Endodermal cell (in vitro differentiated cells): ENCODE measurements at regions not wholly inside any gene's neighbourhood (a gene's known extent, or its start where the extent isn't known, plus 50 kb on each side); places are given as distances from the start of the nearest gene placed in this dataset.

Experiments
- DNase-seq: peaks from one replicate; pipeline ENCODE4 v3.0.0-alpha.2; 2017
- H3K27ac ChIP-seq: 2 replicates; pipeline ENCODE4 v1.5.1; 2013; ENCODE audit warnings: mild to moderate bottlenecking, low read depth, low read length, moderate library complexity
- H3K27me3 ChIP-seq: 2 replicates; pipeline ENCODE4 v1.6.1; 2013; ENCODE audit warnings: mild to moderate bottlenecking, low read length, moderate library complexity; ENCODE audit not compliant: insufficient read depth, control insufficient read depth, poor library complexity, severe bottlenecking
- H3K36me3 ChIP-seq: 2 replicates; pipeline ENCODE4 v1.7.0; 2013; ENCODE audit warnings: mild to moderate bottlenecking, low read length, moderate library complexity; ENCODE audit not compliant: control insufficient read depth, insufficient read depth
- H3K4me1 ChIP-seq: one replicate; pipeline ENCODE4 v1.7.0; 2013; ENCODE audit warnings: low read length; ENCODE audit not compliant: control insufficient read depth, insufficient read depth
- H3K4me3 ChIP-seq: 2 replicates; pipeline ENCODE4 v1.5.1; 2013; ENCODE audit warnings: mild to moderate bottlenecking, low read length, moderate library complexity
- H3K9ac ChIP-seq: 2 replicates; pipeline ENCODE4 v1.6.1; 2013; ENCODE audit warnings: mild to moderate bottlenecking, low read length, moderate library complexity; ENCODE audit not compliant: poor library complexity, severe bottlenecking; ENCODE audit errors: extremely low read depth
- H3K9me3 ChIP-seq: 2 replicates; pipeline ENCODE4 v1.6.1; 2013; ENCODE audit warnings: mild to moderate bottlenecking, low read length, moderate library complexity; ENCODE audit not compliant: control insufficient read depth
- H3K27ac Mint-ChIP-seq: 2 replicates; pipeline ENCODE4 v1.8.0; 2020; ENCODE audit warnings: mixed read lengths
- H3K27me3 Mint-ChIP-seq: 2 replicates; pipeline ENCODE4 v1.8.0; 2021; ENCODE audit warnings: mild to moderate bottlenecking, mixed read lengths; ENCODE audit not compliant: insufficient read depth
- H3K36me3 Mint-ChIP-seq: 2 replicates; pipeline ENCODE4 v1.8.0; 2020; ENCODE audit warnings: low read depth, mixed read lengths
- H3K4me1 Mint-ChIP-seq: 2 replicates; pipeline ENCODE4 v1.8.0; 2020; ENCODE audit warnings: mixed read lengths
- H3K4me3 Mint-ChIP-seq: 2 replicates; pipeline ENCODE4 v1.8.0; 2020; ENCODE audit warnings: mild to moderate bottlenecking, moderate library complexity, mixed read lengths
- H3K9me3 Mint-ChIP-seq: 2 replicates; pipeline ENCODE4 v1.8.0; 2020; ENCODE audit warnings: mild to moderate bottlenecking, mixed read lengths
- CTCF ChIP-seq: fragments of 200-600 bp; sonication (generic); conservative IDR thresholded peaks from 2 replicates; pipeline ENCODE4 v1.5.0; 2021; ENCODE audit warnings: antibody characterized with exemption, mild to moderate bottlenecking
- WGBS, 2 experiments: methylation state at CpG; one replicate each; pipeline versions ENCODE4 v1.1.5 to v1.1.7; 2013; ENCODE audit warnings: missing lambda C conversion rate in 2 of 2, mixed read lengths in 1 of 2; ENCODE audit not compliant: insufficient coverage in 1 of 2, insufficient read length in 1 of 2; 5-methylcytosine and 5-hydroxymethylcytosine counted together

DNA sequence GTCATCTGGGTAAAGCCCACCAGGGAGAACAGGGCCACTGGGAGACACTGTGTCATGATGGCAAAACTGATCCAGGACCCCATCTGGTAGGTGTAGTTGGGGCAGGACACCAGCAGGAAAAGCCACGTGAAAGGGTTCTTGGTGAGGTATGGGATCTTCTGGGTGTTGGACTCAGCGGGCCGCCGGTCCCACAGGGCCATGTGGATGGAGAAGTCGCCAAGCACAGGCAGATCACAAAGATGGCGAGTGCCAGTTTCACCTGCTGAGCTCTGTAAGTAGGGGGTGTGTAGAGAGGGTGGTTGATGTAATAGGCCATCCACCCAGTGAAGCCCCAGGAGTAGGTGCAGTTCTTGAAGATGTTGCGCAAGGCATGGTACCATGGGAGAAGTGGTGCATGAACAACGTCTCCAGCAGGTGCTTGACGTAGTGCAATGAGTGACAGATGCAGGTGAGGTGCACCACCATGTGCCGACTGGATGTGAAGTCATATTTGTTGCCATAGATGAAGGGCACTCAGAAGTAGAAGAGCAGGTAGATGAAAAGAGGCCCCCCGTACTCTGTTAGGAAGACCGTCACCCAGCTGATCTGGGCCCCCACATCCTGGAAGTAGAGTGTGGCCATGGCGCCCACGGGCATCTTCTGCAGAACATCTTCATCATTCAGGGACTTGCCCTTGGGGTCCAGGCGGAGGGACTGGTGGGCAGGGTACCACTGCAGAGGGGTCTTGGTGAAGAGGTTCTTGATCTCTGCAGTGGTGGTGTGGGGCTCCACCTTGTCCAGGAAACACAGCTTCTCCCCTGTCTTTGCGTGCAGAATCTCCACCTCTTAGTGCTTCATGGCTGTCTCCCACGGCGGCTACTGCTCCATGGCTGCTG lies 249.3 kb downstream of the ANKRD50 start:
- Mint-ChIP-seq H3K4me1 (peaks cover 1% of the 10 kb centered on the region), H3K4me3 (no peak overlapping the region), H3K9me3 (peaks cover 34% of the 10 kb centered on the region), H3K27ac (no peak overlapping the region), H3K36me3 (peaks cover 16% of the 10 kb centered on the region), H3K27me3 (no peaks in the 10 kb centered on the region)
- no peak overlapping the region for H3K9ac ChIP-seq
- H3K27ac ChIP-seq: no peak overlapping the region
- H3K36me3 ChIP-seq: no peaks in the 10 kb centered on the region
- TF ChIP-seq CTCF: no peak
- no peak for DNase-seq
- no peak overlapping the region for H3K4me3 ChIP-seq
- H3K27me3 ChIP-seq: no peaks in the 10 kb centered on the region
- WGBS, 2 experiments: 90 to 94% methylated on average over 9 to 18 of the region's 18 CpGs
- peaks cover 29% of the 10 kb centered on the region for H3K9me3 ChIP-seq
- no peaks in the 10 kb centered on the region for H3K4me1 ChIP-seq

GRCh38 chr4:124464836-124465235 lies 247.7 kb downstream of the ANKRD50 start:
- H3K27me3 ChIP-seq: no peaks in the 10 kb centered on the region
- H3K27ac Mint-ChIP-seq: no peak overlapping the region
- peaks cover 29% of the 10 kb centered on the region for H3K9me3 ChIP-seq
- no peak overlapping the region for H3K9ac ChIP-seq
- no peaks in the 10 kb centered on the region for H3K27me3 Mint-ChIP-seq
- H3K4me3 ChIP-seq: no peak overlapping the region
- H3K4me1 Mint-ChIP-seq: no peaks in the 10 kb centered on the region
- H3K4me3 Mint-ChIP-seq: no peak overlapping the region
- peaks cover 16% of the 10 kb centered on the region for H3K36me3 Mint-ChIP-seq
- no peaks in the 10 kb centered on the region for H3K4me1 ChIP-seq
- DNase-seq: no peak
- H3K36me3 ChIP-seq: no peaks in the 10 kb centered on the region
- H3K27ac ChIP-seq: no peak overlapping the region
- TF ChIP-seq CTCF: no peak
- WGBS, 2 experiments: 100% methylated on average over 1 of the region's 1 CpG; no CpG with 5 or more reads in 1 of the 2 experiments
- H3K9me3 Mint-ChIP-seq: peaks cover 34% of the 10 kb centered on the region

GRCh38 chr4:124468360-124468759 lies 244.2 kb downstream of the ANKRD50 start:
- Mint-ChIP-seq H3K4me3 (no peak overlapping the region), H3K9me3 (peaks cover 23% of the 10 kb centered on the region), H3K4me1 (no peaks in the 10 kb centered on the region), H3K27me3 (peaks cover 2% of the 10 kb centered on the region), H3K27ac (no peak overlapping the region), H3K36me3 (peaks cover 2% of the 10 kb centered on the region)
- no peak for TF ChIP-seq CTCF
- no peak overlapping the region for H3K27ac ChIP-seq
- 75 to 96% methylated on average over 1 to 7 of the region's 7 CpGs for WGBS, 2 experiments
- H3K9ac ChIP-seq: no peak overlapping the region
- no peak for DNase-seq
- peaks cover 14% of the 10 kb centered on the region for H3K9me3 ChIP-seq
- no peaks in the 10 kb centered on the region for H3K27me3 ChIP-seq
- no peaks in the 10 kb centered on the region for H3K36me3 ChIP-seq
- H3K4me3 ChIP-seq: no peak overlapping the region
- H3K4me1 ChIP-seq: no peaks in the 10 kb centered on the region
